Suprapubic skin (tissue), 4 donors: ENCODE measurements at regions not wholly inside any gene's neighbourhood (a gene's known extent, or its start where the extent isn't known, plus 50 kb on each side); places are given as distances from the start of the nearest gene placed in this dataset.

Experiments used
- DNase-seq, 2 donors: peaks; one replicate each; pipeline ENCODE4 v3.0.0-alpha.2; 2019; ENCODE audit warnings: low spot score in 2 of 2
- H3K27ac ChIP-seq: fragments of 200-600 bp; sonication (generic); one replicate; pipeline ENCODE4 v1.5.1; 2019
- H3K27me3 ChIP-seq: fragments of 200-600 bp; sonication (generic); one replicate; pipeline ENCODE4 v1.5.1; 2019
- H3K36me3 ChIP-seq: fragments of 200-600 bp; sonication (generic); one replicate; pipeline ENCODE4 v1.5.1; 2019
- H3K4me1 ChIP-seq: fragments of 200-600 bp; sonication (generic); one replicate; pipeline ENCODE4 v1.5.1; 2019
- H3K4me3 ChIP-seq: fragments of 200-600 bp; sonication (generic); one replicate; pipeline ENCODE4 v1.5.1; 2019; ENCODE audit warnings: mild to moderate bottlenecking
- H3K9me3 ChIP-seq: fragments of 200-600 bp; sonication (generic); one replicate; pipeline ENCODE4 v1.5.1; 2019
- EP300 ChIP-seq: sonication (generic); formaldehyde crosslinking; IDR thresholded peaks from one replicate; pipeline ENCODE4 v1.6.1; 2017; ENCODE audit warnings: antibody characterized with exemption
- POLR2A ChIP-seq, 2 donors: fragments of 450-650 bp; IDR thresholded peaks; one replicate each; pipeline ENCODE4 v1.6.1; 2017; ENCODE audit warnings: antibody characterized with exemption in 2 of 2, mild to moderate bottlenecking in 2 of 2, moderate library complexity in 2 of 2
- POLR2AphosphoS5 ChIP-seq, 3 donors: sonication (generic); formaldehyde crosslinking; IDR thresholded peaks; one replicate each; pipeline ENCODE4 v1.6.1; 2017; ENCODE audit warnings: antibody characterized with exemption in 3 of 3
- WGBS: methylation state at CpG from one replicate; pipeline ENCODE4 v1.1.5; 2018; 5-methylcytosine and 5-hydroxymethylcytosine counted together
- TF ChIP-seq, protein P1 (sequence below), 2 donors: fragments of 200-600 bp in 1 of 2; fragments of 450-650 bp in 1 of 2; sonication (generic) in 1 of 2; IDR thresholded peaks; one replicate each; pipeline ENCODE4 v1.5.1; 2016 to 2019; ENCODE audit warnings: antibody characterized with exemption in 2 of 2, mild to moderate bottlenecking in 1 of 2, moderate library complexity in 1 of 2

DNA sequence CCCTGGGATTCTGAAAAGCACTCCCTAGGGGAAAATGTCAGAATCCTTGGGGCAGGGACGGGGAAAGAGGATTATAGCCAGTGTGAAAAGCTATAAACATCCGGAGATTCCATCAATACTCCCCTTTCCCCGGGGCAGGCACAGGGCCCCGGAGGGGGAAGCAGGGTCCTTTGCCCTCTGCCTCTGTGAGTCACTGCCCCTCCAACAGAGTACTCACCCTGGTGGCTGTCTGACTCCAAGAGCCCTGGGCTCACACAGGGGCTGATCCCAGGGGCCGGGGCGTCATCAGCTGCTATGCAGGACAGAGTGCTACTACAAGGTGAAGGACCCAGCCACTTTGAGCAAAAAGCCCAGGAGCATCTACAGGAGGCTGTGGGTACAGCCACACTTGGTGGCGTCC is 133.0 kb upstream of the PRR20G start:
- Histone ChIP-seq H3K27me3 (peaks cover 48% of the 10 kb centered on the region), H3K27ac (no peak overlapping the region), H3K9me3 (no peaks in the 10 kb centered on the region), H3K4me1 (no peaks in the 10 kb centered on the region), H3K36me3 (no peaks in the 10 kb centered on the region), H3K4me3 (no peak overlapping the region)
- WGBS = 54% methylated on average over 6 of the region's 7 CpGs
- DNase-seq = peak in 1 of 2 donors; percentile 68
- TF ChIP-seq, protein P1, sequence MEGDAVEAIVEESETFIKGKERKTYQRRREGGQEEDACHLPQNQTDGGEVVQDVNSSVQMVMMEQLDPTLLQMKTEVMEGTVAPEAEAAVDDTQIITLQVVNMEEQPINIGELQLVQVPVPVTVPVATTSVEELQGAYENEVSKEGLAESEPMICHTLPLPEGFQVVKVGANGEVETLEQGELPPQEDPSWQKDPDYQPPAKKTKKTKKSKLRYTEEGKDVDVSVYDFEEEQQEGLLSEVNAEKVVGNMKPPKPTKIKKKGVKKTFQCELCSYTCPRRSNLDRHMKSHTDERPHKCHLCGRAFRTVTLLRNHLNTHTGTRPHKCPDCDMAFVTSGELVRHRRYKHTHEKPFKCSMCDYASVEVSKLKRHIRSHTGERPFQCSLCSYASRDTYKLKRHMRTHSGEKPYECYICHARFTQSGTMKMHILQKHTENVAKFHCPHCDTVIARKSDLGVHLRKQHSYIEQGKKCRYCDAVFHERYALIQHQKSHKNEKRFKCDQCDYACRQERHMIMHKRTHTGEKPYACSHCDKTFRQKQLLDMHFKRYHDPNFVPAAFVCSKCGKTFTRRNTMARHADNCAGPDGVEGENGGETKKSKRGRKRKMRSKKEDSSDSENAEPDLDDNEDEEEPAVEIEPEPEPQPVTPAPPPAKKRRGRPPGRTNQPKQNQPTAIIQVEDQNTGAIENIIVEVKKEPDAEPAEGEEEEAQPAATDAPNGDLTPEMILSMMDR (IDR thresholded peaks at IDR 0.05) = no peak
- TF ChIP-seq EP300 (no peak), POLR2A (IDR thresholded peaks at IDR 0.05) (no peak), POLR2AphosphoS5 (IDR thresholded peaks at IDR 0.05) (no peak)

DNA sequence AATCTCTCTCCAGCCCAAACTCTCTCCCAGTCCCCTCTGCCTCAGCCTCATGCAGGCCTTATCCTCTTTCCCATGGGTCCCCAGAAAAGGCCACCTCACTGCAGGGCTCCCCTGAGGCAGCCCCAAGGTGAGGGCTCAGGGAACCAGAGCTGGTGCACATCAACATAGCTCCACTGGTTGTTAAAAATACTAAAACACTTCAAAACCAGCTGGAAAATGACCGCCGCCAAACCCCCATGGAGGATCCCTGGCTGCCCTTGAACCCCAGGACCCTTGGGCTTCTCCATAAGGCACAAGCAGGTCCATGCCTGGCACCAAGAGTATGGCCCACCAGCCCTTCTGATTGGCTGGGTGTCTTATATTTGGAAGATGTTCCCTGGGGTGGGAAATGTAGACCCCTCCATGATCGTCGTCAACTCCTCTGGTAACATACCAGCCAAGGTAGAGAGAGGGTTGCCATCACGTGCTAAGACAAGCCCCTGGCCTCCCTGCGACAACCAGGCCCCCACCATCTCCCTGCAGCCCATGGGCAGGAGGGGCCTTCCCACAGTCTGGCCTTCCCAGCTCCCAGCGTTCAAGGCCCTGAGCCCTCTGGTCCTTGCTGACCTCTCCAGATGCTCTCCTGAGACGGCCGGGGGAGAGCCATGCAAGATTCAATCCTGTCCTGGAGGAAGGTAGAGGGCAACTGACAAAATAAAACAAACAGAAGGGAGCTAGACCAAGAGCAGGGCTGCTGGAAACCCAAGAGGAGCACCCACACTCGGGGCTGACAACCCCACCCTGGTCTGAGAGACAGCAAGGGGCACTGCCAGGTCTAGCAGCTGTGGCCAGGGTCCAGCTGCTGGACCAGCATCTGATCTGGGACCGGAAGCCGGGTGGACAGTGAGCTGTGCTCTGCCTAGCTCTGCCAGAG is 132.1 kb upstream of the PRR20G start:
- H3K36me3 ChIP-seq = no peaks in the 10 kb centered on the region
- TF ChIP-seq, protein P1 (IDR thresholded peaks at IDR 0.05) = no peak
- TF ChIP-seq POLR2A (IDR thresholded peaks at IDR 0.05) (no peak), EP300 (no peak), POLR2AphosphoS5 (IDR thresholded peaks at IDR 0.05) (no peak)
- H3K4me1 ChIP-seq = no peaks in the 10 kb centered on the region
- peak in 1 of 2 donors; percentile 67 for DNase-seq
- no peak overlapping the region for H3K27ac ChIP-seq
- WGBS = 89% methylated on average over 10 of the region's 12 CpGs
- no peaks in the 10 kb centered on the region for H3K9me3 ChIP-seq
- H3K4me3 ChIP-seq = no peak overlapping the region
- peaks cover 51% of the 10 kb centered on the region for H3K27me3 ChIP-seq

DNA sequence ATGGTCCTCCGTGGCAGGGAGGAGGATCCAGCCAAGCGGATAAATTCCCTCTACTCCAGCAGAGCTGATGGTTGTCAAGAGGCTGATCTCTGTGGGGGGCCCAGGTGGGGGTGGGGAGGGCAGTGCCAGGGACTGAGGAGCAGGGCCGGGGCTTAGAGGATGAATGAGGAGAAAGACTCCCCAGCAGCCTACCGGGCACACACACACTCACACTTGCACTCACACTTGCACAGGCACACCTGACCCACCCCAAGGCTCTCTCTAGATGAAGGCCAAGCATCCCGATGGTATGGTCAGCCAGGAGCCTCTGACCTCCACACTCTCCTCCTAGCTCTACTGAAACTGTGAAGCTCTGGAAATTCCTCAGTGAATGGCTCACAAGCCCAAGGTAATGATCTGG is 131.3 kb upstream of the PRR20G start:
- Histone ChIP-seq H3K27ac (no peak overlapping the region), H3K27me3 (peaks cover 51% of the 10 kb centered on the region), H3K9me3 (no peaks in the 10 kb centered on the region), H3K4me1 (no peaks in the 10 kb centered on the region), H3K36me3 (no peaks in the 10 kb centered on the region), H3K4me3 (no peak overlapping the region)
- WGBS = 89% methylated on average over 5 of the region's 5 CpGs
- DNase-seq = peak in 1 of 2 donors; percentile 21
- TF ChIP-seq, protein P1 (IDR thresholded peaks at IDR 0.05) = no peak
- TF ChIP-seq POLR2A (IDR thresholded peaks at IDR 0.05) (no peak), EP300 (no peak), POLR2AphosphoS5 (IDR thresholded peaks at IDR 0.05) (no peak)

DNA sequence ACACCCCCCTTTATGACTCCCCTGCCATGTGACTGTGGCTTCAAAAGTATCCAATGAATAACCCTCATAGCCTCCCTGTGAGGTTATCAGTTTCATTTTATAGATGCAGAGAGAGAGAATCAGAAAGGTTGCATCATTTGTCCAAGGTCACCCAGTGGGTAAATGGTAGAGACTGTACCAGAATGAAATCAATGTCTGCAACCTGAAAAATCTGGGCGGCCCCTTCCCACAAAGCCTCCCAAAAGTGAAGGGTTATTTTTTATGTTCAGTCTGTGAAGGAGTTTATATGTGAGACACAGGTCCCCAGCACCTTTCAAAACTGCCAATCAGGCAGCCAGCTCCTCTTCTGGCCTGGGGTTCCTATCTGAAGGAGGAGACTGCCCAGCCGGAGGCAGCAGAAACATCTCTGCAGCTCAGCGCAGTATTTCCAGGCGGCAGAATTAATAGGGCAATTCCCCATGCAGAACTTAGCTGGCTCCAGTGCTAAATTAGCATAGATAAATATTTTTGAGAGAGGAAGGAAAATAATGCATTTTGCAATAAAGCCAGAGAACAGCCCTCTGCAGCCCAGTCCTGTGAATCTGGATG is 130.8 kb upstream of the PRR20G start:
- no peak overlapping the region for H3K4me3 ChIP-seq
- no peak overlapping the region for H3K27ac ChIP-seq
- 80% methylated on average over 4 of the region's 4 CpGs for WGBS
- H3K9me3 ChIP-seq = no peaks in the 10 kb centered on the region
- TF ChIP-seq POLR2A (IDR thresholded peaks at IDR 0.05) = no peak
- no peak for TF ChIP-seq POLR2AphosphoS5 (IDR thresholded peaks at IDR 0.05)
- TF ChIP-seq EP300 = no peak
- TF ChIP-seq, protein P1 (IDR thresholded peaks at IDR 0.05) = no peak
- no peaks in the 10 kb centered on the region for H3K4me1 ChIP-seq
- peaks cover 53% of the 10 kb centered on the region for H3K27me3 ChIP-seq
- H3K36me3 ChIP-seq = no peaks in the 10 kb centered on the region
- DNase-seq = peak in 1 of 2 donors; percentile 26
